SK-N-SH (cell line): ENCODE measurements at regions not wholly inside any gene's neighbourhood (a gene's known extent, or its start where the extent isn't known, plus 50 kb on each side); places are given as distances from the start of the nearest gene placed in this dataset.

ENCODE experiments used
- CTCF ChIP-seq: fragments of 200-600 bp; sonication (generic); IDR thresholded peaks from 2 replicates; pipeline ENCODE4 v1.6.1; 2017; ENCODE audit warnings: antibody characterized with exemption, mild to moderate bottlenecking, moderate library complexity
- POLR2AphosphoS5 ChIP-seq: IDR thresholded peaks from 2 replicates; pipeline ENCODE4 v1.6.1; 2012; ENCODE audit warnings: low read depth, low read length
- RCOR1 ChIP-seq: fragments of 150-350 bp; IDR thresholded peaks from 2 replicates; pipeline ENCODE4 v1.6.1; 2017; ENCODE audit warnings: antibody characterized with exemption, low read length
- TAF1 ChIP-seq: IDR thresholded peaks from 2 replicates; pipeline ENCODE4 v1.6.1; 2012; ENCODE audit warnings: low read depth, mild to moderate bottlenecking, low read length, moderate library complexity, borderline replicate concordance

DNA sequence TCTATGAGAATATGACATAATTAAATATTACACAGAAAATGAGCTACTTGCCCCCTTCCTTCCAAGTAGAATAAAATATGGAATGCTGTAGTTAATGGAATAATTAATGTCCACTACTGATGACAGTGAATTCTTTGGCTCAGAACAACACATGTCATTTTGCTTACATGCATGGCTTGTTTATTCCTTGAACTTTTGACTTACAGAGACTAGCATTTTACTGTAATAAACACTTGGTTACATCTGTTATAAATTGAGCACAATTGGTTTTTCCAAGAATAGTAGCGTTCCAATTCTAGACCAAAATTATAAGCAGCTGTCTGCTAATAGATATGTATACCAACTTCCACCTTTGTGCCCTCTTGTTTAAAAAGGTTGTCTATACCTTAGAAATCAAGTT is 286.7 kb downstream of the OTUD1 start:
- TF ChIP-seq TAF1 (no peak), CTCF (no peak), POLR2AphosphoS5 (no peak), RCOR1 (no peak)
